Activated CD8-positive, alpha-beta T cell treated with anti-CD3 and anti-CD28 coated beads, Interleukin-2, amount 10 ng/mL, durations not matched to agents 7 days and 5 days (primary cell): ENCODE measurements at regions not wholly inside any gene's neighbourhood (a gene's known extent, or its start where the extent isn't known, plus 50 kb on each side); places are given as distances from the start of the nearest gene placed in this dataset.

ENCODE experiments used
- ATAC-seq: fragments of 150-1000 bp; cut with Tn5 transposase; one replicate; pipeline ENCODE4 v1.10.0; 2021; ENCODE audit warnings: moderate library complexity
- CTCF ChIA-PET: fragments of 350-600 bp; sonication (Branson Sonifier 250); formaldehyde crosslinking; loops from one replicate; lab custom pipeline; 2021; ENCODE audit warnings: antibody characterized with exemption; lab: Charles Lee
- POLR2A ChIA-PET: fragments of 350-600 bp; sonication (Branson Sonifier 250); formaldehyde crosslinking; loops from one replicate; lab custom pipeline; 2021; ENCODE audit warnings: antibody characterized with exemption; lab: Charles Lee
- DNase-seq: peaks from one replicate; pipeline ENCODE4 v3.0.0-alpha.2; 2020
- H3K27ac Mint-ChIP-seq: one replicate; pipeline ENCODE4 v1.8.0; 2021; ENCODE audit warnings: mild to moderate bottlenecking, mixed read lengths
- H3K27me3 Mint-ChIP-seq: one replicate; pipeline ENCODE4 v1.8.0; 2021; ENCODE audit warnings: low read depth, mixed read lengths
- H3K36me3 Mint-ChIP-seq: one replicate; pipeline ENCODE4 v1.8.0; 2021; ENCODE audit warnings: low read depth, mixed read lengths
- H3K4me1 Mint-ChIP-seq: one replicate; pipeline ENCODE4 v1.8.0; 2021; ENCODE audit warnings: low read depth, mixed read lengths
- H3K4me3 Mint-ChIP-seq: one replicate; pipeline ENCODE4 v1.8.0; 2021; ENCODE audit warnings: mild to moderate bottlenecking, mixed read lengths
- H3K9me3 Mint-ChIP-seq: one replicate; pipeline ENCODE4 v1.8.0; 2022; ENCODE audit warnings: mixed read lengths; ENCODE audit not compliant: insufficient read depth

- POLR2A ChIA-PET, result no interaction called here
- no peaks in the 10 kb centered on the region for H3K4me1 Mint-ChIP-seq
- no peak overlapping the region for H3K27ac Mint-ChIP-seq
- peaks cover 2% of the 10 kb centered on the region for H3K27me3 Mint-ChIP-seq
- no peaks in the 10 kb centered on the region for H3K9me3 Mint-ChIP-seq
- no peak overlapping the region for H3K4me3 Mint-ChIP-seq
- CTCF ChIA-PET, result no interaction called here
- H3K36me3 Mint-ChIP-seq, result no peaks in the 10 kb centered on the region
- ATAC-seq (no peak), DNase-seq (no peak)
These were observed 71.0 kb downstream of the SEM1 start for GRCh38 chr7:96638669-96639068.

GRCh38 chr7:96637522-96637921, 72.1 kb downstream of the SEM1 start:
- H3K27me3 Mint-ChIP-seq, result peaks cover 2% of the 10 kb centered on the region
- H3K4me3 Mint-ChIP-seq, result no peak overlapping the region
- POLR2A ChIA-PET, result no interaction called here
- CTCF ChIA-PET, result no interaction called here
- no peaks in the 10 kb centered on the region for H3K4me1 Mint-ChIP-seq
- H3K27ac Mint-ChIP-seq, result no peak overlapping the region
- no peaks in the 10 kb centered on the region for H3K36me3 Mint-ChIP-seq
- ATAC-seq, result no peak
- DNase-seq, result no peak
- H3K9me3 Mint-ChIP-seq, result no peaks in the 10 kb centered on the region

- H3K27ac Mint-ChIP-seq, result no peak overlapping the region
- POLR2A ChIA-PET, result no interaction called here
- peaks cover 2% of the 10 kb centered on the region for H3K27me3 Mint-ChIP-seq
- no peak overlapping the region for H3K4me3 Mint-ChIP-seq
- H3K9me3 Mint-ChIP-seq, result no peaks in the 10 kb centered on the region
- CTCF ChIA-PET, result no interaction called here
- no peaks in the 10 kb centered on the region for H3K4me1 Mint-ChIP-seq
- H3K36me3 Mint-ChIP-seq, result no peaks in the 10 kb centered on the region
- DNase-seq (no peak), ATAC-seq (no peak)
These were observed 72.7 kb downstream of the SEM1 start for GRCh38 chr7:96636979-96637378.

- H3K4me1 Mint-ChIP-seq, result no peaks in the 10 kb centered on the region
- no peak overlapping the region for H3K4me3 Mint-ChIP-seq
- no peaks in the 10 kb centered on the region for H3K36me3 Mint-ChIP-seq
- ChIA-PET CTCF (no interaction called here), POLR2A (no interaction called here)
- ATAC-seq (no peak), DNase-seq (no peak)
- H3K27me3 Mint-ChIP-seq, result peaks cover 2% of the 10 kb centered on the region
- H3K9me3 Mint-ChIP-seq, result no peaks in the 10 kb centered on the region
- H3K27ac Mint-ChIP-seq, result no peak overlapping the region
These were observed 73.2 kb downstream of the SEM1 start for GRCh38 chr7:96636342-96636860.

DNA sequence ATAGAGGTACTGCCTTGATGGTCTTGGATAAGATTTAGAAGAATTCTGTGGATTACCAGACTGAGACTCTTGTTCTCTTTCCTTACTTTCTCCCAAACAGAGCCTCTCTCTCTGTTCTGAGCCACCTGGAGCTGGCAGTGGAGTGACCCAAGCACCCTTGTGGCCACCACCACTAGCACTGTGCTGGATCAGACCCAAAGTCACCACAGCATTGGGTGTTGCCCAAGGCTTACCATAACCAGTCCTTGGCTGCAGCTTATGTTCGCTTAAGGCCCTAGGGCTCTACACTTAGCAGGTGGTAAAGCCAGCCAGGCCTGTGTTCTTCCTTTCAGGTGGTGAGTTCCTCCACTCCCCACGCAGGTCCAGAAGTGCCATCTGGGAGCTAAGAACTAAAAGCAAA, 79.8 kb downstream of the SEM1 start:
- ChIA-PET CTCF (no interaction called here), POLR2A (no interaction called here)
- Mint-ChIP-seq H3K9me3 (no peaks in the 10 kb centered on the region), H3K27ac (no peak overlapping the region), H3K36me3 (no peaks in the 10 kb centered on the region), H3K4me1 (no peaks in the 10 kb centered on the region), H3K27me3 (peaks cover 4% of the 10 kb centered on the region), H3K4me3 (no peak overlapping the region)
- ATAC-seq (no peak), DNase-seq (no peak)

- H3K9me3 Mint-ChIP-seq, result no peaks in the 10 kb centered on the region
- no peak overlapping the region for H3K4me3 Mint-ChIP-seq
- no peaks in the 10 kb centered on the region for H3K36me3 Mint-ChIP-seq
- H3K4me1 Mint-ChIP-seq, result no peaks in the 10 kb centered on the region
- peaks cover 4% of the 10 kb centered on the region for H3K27me3 Mint-ChIP-seq
- ATAC-seq, result no peak
- POLR2A ChIA-PET, result no interaction called here
- DNase-seq, result no peak
- CTCF ChIA-PET, result no interaction called here
- no peak overlapping the region for H3K27ac Mint-ChIP-seq
These were observed 84.7 kb downstream of the SEM1 start for GRCh38 chr7:96624954-96625353.

GRCh38 chr7:96621932-96622331, 87.7 kb downstream of the SEM1 start:
- Mint-ChIP-seq H3K27me3 (peaks cover 9% of the 10 kb centered on the region), H3K36me3 (no peaks in the 10 kb centered on the region), H3K4me1 (no peaks in the 10 kb centered on the region), H3K27ac (no peak overlapping the region), H3K9me3 (no peaks in the 10 kb centered on the region), H3K4me3 (no peak overlapping the region)
- POLR2A ChIA-PET, result no interaction called here
- CTCF ChIA-PET, result no interaction called here
- ATAC-seq (no peak), DNase-seq (no peak)

- ChIA-PET POLR2A (interaction anchor here (0.7 kb wide), 1 partner anchor 178 kb away, joined by 3 read pairs; no protein-coding TSS in a partner anchor), CTCF (no interaction called here)
- H3K9me3 Mint-ChIP-seq, result no peaks in the 10 kb centered on the region
- H3K4me3 Mint-ChIP-seq, result no peak overlapping the region
- H3K36me3 Mint-ChIP-seq, result no peaks in the 10 kb centered on the region
- ATAC-seq (no peak), DNase-seq (no peak)
- H3K27ac Mint-ChIP-seq, result no peak overlapping the region
- H3K27me3 Mint-ChIP-seq, result peaks cover 9% of the 10 kb centered on the region
- H3K4me1 Mint-ChIP-seq, result no peaks in the 10 kb centered on the region
These were observed 95.3 kb downstream of the SEM1 start for GRCh38 chr7:96614154-96614867.

DNA sequence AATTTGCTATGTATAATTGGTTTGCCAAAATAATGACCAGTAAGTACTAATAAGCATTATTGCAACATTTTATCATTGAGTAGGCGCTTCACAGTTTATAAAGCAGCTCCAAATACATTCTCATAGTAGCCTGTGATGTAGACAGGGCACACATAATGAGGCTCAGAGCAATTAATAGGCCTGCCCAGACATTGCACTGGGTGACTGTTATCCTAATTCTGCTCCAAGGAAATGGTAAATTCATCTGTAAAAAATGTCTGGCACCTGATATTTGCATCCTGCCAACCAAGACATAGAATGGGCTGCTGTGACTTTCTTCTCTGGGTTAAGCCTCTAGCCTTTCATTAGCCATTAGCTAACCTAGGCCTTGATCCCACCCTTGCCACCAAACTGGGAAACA, 97.6 kb downstream of the SEM1 start:
- H3K36me3 Mint-ChIP-seq, result no peaks in the 10 kb centered on the region
- ATAC-seq (no peak), DNase-seq (no peak)
- H3K27me3 Mint-ChIP-seq, result peaks cover 2% of the 10 kb centered on the region
- POLR2A ChIA-PET, result no interaction called here
- H3K9me3 Mint-ChIP-seq, result no peaks in the 10 kb centered on the region
- no peak overlapping the region for H3K4me3 Mint-ChIP-seq
- CTCF ChIA-PET, result no interaction called here
- H3K27ac Mint-ChIP-seq, result no peak overlapping the region
- no peaks in the 10 kb centered on the region for H3K4me1 Mint-ChIP-seq

DNA sequence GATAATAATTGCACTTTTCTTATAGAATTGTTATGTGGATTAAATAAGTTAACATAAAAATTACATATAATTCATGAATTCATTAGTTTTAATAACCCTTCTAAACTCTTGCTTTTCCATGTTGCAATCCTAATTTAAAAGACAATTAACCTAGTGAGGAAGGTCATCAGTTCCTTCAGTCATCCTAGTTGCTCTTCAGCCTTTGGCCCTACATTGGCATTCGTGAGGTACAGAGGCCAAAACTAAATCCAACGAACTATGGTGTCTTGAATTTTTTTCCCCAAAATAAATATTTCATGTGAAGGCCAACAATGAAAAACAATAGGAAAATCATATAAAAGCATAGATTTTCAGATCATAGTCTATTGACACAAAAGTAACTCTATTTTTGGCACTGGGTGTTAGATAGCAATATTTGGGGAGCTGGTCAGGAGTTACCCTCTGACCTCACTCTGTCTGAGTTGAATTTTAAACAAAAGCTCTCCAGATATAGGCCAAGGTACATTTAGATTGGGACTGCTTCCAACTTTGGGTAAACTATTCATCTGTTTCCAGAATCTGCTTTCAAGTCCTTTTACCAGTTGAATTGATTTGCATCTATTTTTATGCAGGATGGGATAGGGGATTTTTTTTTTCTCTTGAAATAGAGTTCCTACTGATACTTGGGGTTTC, 104.5 kb downstream of the SEM1 start:
- Mint-ChIP-seq H3K9me3 (no peaks in the 10 kb centered on the region), H3K27me3 (peaks cover 9% of the 10 kb centered on the region), H3K36me3 (no peaks in the 10 kb centered on the region), H3K4me3 (no peak overlapping the region), H3K4me1 (no peaks in the 10 kb centered on the region), H3K27ac (no peak overlapping the region)
- DNase-seq, result no peak
- POLR2A ChIA-PET, result no interaction called here
- no peak for ATAC-seq
- CTCF ChIA-PET, result no interaction called here

DNA sequence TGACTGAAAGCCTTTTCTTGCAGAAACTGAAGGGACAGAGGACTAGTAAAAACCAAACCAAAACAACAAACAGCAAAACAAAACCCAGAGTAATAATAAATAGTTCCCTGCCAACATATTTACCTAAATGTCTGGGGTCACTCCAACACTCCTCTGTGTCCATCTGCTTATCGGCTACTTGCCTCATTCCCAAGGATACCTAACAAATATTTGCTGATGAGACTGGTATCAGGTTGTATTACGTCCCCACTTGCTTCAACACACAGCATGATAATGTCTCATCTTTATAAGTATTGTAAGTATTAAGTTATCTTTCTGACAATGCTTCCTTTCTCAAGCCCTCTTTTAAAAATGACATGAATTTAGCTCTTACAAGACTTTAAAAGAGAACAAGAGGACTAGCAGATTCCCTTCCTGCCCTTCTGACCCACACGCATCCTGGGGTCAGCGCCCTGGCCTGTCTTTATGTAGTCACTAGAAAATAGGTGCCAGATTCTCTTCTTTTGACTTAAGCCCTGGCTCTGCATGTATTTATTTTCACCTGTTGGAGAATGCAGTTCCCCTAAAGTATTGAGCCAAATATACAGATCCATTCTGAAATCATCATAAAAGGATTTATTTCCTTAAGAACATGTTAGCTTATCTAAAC, 110.2 kb downstream of the SEM1 start:
- DNase-seq, result no peak
- Mint-ChIP-seq H3K4me1 (no peaks in the 10 kb centered on the region), H3K27me3 (peaks cover 20% of the 10 kb centered on the region), H3K9me3 (no peaks in the 10 kb centered on the region), H3K36me3 (no peaks in the 10 kb centered on the region), H3K27ac (no peak overlapping the region), H3K4me3 (no peak overlapping the region)
- ATAC-seq, result no peak
- ChIA-PET CTCF (no interaction called here), POLR2A (no interaction called here)

DNA sequence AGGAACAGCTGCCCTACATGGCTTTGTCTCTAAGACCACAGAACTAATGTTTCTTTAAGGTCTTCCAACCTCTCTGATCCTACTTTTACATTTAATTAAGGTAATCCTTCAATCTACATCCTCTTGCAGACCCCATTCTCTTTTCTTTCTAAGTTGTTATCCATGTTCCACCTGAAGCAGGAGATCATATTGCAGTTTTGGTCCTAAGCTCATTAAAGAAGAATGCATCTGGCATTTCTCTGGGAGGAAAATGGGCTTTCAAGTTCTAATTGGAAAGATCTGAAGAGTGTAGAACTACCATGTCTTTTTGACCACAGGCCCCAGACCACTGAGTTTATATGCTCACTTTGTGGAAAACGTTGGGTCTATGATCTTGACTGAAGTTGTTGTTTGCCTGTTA, 111.2 kb downstream of the SEM1 start:
- no peak for DNase-seq
- H3K4me1 Mint-ChIP-seq, result no peaks in the 10 kb centered on the region
- H3K27me3 Mint-ChIP-seq, result peaks cover 20% of the 10 kb centered on the region
- ATAC-seq, result no peak
- ChIA-PET POLR2A (no interaction called here), CTCF (no interaction called here)
- H3K36me3 Mint-ChIP-seq, result no peaks in the 10 kb centered on the region
- H3K27ac Mint-ChIP-seq, result no peak overlapping the region
- H3K4me3 Mint-ChIP-seq, result no peak overlapping the region
- H3K9me3 Mint-ChIP-seq, result no peaks in the 10 kb centered on the region
